NCI-H2107 treated with DMSO at 0.1 percent for 48 hours (cell line): ENCODE measurements at regions not wholly inside any gene's neighbourhood (a gene's known extent, or its start where the extent isn't known, plus 50 kb on each side); places are given as distances from the start of the nearest gene placed in this dataset.

Experiments
- DNase-seq: peaks from one replicate; lab custom pipeline; 2025; ENCODE audit not compliant: unreplicated experiment; lab: John Stamatoyannopoulos, UW

DNA sequence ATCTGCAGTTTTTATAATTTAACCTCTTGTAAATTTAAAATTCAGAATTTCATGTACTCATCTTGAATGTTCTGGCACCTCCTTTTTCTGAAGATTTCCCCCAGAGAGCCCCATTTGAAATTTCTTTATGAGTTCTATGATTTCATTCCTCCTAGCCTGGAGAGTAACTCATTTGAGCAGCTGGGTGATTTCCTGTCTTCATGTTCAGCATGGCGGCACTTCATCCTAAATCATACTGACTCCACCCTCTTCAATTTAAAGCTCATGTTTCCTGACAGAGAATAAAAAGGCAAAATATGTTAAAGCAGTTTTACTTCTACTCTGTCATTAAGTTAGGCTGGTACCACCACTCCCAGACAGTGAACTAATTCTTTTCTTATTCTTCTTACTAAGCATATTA, 250.9 kb upstream of the POU3F2 start:
- DNase-seq: no peak

DNA sequence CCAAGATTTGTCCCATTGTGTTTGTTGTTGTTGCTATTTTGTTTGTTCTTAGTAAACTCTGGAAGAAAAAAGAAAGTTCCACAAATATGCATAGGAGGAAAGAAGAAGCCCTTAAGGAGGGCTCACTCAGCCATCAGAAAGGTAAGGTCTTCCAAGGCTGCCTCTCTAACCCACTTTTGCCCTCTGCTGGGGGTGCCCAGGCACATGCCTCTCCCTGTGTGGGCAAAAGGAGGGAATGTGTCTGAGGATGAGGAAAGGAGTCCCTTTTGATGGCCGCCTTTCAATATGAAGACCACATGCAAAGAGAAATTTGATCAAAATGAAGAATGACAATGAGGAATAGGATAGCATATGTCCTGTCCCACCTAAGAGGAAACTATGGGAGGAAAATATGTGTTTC, 248.2 kb upstream of the POU3F2 start:
- DNase-seq: no peak

DNA sequence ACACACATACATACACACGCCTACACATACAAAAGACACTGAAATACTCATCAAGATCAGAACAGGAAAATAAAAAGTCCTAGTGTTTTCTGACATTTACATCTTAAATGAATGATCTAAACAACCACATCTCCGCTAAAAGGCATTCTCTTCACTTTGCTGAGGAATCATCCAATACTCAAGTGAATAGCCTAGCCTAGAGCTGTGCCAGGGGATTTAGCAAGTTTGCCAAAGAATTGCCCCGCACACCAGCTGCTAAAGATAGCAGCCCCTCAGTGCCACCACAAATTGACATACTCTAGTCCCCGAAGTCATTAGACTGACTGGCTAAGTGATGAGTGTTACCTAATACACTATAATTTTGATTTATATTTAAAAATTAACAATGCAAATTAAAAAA, 246.8 kb upstream of the POU3F2 start:
- DNase-seq: no peak

DNA sequence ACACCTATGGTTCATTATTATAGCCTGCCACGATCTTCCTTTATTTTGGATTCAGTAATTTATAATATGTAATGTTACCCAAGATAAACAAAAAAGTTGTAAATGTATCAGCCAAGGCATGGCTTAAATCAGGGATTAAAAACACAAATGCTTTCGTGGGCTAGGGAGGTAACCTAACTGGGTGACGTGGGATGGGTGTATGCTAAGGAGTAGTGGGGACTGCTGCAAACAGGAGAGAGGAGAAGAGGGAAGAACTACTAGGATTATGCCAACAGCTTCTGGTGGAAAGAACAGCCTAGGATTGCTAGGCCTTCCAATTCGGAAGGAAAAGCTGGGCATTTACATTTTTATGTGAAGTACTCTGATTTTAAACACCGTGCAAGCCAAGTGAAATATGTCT, 244.8 kb upstream of the POU3F2 start:
- no peak for DNase-seq

DNA sequence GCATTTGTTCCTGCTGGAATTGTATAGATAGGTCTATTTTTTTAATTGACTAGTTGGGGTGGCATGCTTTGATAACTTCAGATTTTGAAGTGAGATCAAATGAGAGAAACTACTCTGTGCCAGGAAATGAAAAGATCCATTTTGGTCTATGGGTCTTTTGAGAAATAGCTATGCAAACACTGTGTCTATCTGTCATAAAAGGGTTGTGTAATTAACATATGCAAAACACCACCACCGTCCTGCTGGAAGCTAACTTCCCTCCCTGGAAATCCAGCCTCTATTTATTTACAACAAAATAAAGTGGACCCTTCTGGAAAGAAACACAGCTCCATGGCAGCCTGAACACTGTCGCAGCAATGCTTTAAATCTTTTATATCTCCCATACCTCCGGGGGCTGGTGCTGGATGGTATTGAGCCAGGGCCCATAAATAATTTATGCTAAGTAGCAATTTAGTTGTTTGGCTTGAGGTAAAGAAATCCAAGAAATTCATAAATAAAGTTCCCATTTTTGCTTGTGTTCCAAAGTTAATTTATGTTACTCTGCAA, 244.2 kb upstream of the POU3F2 start:
- DNase-seq: no peak

DNA sequence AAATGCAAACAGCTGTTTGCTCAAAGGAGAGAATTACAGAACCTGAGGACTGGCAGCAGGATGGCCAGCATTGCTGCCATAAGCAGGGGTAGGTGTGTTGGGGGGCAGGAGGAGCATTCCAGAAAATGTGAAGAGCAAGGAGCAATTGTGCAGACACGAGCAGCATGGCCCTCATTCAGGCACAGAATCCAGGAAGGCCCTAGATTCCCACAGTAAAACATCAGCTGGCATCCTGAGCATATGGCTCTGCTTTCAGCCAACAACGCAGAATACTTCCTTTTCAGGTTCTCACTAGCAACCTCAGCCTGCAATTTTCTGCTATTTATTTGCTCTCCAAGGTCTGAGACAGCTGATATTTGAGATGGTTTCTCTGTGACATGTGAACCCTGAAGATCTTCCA, 243.4 kb upstream of the POU3F2 start:
- DNase-seq: peak; percentile 41

DNA sequence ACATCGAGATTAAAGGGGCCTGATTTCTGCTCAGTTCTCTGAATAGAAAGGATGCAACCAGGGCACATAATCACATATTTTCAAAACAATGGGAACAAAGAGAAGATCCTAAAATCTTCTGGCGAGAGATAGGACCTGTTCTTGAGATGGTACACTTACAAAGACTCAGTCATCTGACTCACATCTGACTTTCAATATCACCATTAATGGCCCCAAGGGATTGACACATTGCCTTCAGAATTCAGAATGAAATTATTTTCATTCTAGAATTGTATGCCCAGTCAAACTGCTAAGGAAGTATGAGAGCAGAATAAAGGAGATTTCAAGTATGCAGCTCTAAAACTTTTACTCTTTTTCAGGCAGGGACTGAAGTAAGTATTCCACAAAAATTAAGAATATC, 240.7 kb upstream of the POU3F2 start:
- no peak for DNase-seq

DNA sequence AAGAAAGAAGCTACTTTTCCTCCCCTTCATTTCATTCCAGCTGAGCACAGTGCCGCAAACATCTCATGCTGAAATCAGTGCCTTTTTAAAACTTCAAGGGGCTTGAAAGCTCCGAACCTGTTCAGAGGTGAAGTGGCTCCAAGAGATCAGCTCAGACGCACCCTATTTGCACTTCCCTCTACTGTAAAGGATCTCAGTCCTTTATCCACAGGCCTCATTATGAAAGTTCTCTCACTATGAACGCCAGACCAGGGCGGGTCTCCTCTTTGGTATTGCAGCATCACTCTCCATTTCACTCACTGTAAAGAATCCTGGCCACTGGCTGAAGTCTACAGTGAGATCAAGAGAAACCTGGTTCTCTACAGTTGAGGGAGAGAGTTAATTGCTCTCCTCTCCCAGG, 232.7 kb upstream of the POU3F2 start:
- no peak for DNase-seq

DNA sequence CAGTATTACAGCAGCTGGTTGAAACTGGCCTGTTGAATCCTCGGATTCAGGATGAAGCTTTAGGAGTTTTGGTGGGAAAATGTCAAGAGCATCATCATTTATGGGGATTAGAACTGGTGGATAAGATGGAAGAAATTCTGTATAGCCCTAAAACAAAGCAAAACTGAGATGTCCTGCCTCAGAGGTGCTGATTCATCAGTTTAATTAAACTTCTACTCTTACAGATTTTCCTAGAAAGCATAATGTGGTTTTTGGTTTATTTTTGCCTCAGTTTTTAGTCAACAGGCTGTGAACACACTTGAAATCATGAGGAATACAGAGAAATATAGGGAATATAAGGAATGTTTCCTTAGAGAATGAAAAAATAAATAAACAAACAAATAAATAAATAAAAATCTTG, 228.7 kb upstream of the POU3F2 start:
- DNase-seq: no peak

DNA sequence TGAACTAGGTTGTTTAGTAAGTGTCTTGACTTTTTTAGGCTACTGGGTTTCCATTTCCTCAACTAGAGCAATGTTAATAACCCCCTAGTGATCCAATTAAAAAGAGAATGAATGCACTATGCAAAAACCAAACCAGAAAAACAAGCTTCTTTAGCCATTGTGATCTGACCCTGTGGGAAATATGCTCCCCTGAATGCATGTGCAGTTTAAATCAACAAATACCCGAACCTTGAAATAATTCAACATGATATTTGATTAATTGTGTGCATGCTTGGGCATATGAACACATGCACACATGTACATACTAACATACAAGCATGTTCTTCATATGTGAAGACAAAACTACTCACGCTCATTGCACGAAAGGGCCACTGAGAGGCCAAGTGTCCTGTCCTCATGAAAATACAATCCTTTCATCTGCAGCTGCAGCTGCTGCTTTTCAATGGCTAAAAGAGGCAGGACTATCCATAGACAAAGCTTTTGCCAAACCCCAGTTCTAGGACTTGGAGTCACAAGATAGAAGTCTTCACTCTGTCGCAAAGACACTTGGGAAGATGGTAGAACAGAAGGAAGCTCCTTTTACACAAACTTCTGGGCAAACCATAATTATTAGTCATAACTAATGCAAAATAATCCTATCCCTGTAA, 207.1 kb upstream of the POU3F2 start:
- DNase-seq: no peak

DNA sequence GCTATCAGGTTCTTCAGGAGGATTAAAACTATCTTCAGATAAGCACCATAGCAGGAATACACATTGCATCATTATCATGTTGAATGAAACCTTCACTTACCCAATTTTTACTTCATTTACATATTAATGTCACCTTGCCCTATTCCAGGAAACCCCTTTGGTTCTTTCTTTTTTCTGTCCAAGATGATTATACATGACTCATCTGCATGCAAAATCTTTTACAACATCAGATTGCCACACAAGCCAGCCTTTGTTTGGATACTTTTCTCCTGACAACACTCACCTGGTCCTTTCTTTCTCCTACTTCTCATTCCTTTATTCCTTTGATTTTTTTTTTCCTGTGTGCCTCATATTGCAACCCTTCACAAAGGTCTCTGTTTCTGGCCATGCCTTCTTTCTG, 200.5 kb upstream of the POU3F2 start:
- DNase-seq: peak; percentile 15

DNA sequence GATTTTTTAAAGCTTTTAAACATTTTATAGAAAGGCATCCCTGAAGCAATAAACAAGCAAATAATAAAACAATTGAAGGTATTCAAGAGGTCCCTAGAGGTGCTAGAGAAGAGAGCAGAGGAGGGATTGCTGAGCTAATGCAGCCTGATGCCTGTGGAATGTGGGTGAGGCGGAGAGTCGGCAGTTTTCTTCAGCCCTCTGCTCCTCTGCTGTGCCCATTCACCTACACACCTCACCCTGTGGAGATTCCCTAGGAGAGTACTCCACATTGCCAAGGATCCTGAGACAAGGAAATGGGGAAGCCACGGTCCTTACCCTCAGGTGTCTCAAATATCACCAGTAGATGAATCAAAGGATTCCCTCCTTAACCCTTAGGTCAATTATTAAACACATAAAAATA, 199.8 kb upstream of the POU3F2 start:
- DNase-seq: no peak

DNA sequence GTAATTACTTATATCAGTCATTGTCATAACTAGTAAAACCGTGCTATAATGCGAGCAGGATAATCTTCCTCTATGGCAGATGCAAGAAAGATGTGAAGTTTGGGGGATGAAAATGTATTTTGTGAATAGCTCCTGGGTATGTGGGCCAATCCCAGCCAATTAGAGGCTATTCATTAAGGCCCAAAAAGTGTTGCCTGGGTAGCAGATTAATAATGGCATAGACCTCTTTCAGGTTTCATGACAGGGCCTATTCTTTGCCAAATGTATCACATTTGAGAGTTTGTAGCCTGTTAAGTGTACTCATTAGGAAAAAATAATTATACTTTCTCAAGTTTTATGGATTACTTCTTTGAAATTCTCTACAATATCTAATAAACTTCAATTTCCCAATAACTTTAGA, 199.2 kb upstream of the POU3F2 start:
- DNase-seq: no peak

DNA sequence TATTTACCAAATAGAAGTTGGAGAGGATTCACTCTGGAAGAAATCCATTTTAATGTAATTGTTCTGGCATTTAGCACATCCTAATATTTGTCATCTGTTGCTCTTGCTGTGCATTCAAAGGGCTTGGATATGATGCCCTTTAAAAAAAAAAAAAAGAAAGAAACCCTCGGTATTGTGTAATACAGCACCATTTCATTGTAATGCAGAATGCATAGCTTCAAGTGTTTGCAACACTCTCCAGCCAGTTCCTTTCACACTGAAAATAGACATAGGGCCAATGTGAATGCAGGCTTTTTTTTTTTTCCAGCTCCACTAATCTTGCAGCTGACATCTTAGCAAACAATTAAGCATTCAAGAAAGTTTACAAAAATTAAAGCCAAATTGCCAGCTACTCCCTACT, 197.4 kb upstream of the POU3F2 start:
- DNase-seq: peak; percentile 63

DNA sequence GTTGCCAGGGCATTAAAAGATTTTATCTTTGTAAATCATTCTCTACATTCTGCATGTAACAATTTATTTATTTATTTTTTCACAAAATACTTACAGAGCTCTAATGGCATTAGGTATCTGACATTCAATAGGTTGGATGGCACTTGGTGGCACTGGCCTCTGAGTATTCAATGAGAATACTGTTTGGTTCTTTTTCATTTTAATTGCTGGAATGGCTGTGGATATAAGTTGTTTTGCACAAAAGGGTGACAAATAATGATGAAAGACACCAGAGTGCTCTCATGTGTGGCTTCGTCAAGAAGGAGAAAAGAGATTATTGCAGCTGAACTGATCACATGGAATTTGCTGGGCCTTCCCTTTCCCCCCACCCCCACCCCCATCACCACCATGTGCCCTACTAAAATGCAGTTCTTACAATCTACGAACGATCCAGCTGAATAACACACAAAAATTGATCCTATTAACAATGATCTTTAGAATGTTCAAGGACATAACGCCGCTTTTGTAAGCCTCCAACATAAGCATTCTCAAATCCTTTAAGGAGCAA, 195.2 kb upstream of the POU3F2 start:
- DNase-seq: no peak

DNA sequence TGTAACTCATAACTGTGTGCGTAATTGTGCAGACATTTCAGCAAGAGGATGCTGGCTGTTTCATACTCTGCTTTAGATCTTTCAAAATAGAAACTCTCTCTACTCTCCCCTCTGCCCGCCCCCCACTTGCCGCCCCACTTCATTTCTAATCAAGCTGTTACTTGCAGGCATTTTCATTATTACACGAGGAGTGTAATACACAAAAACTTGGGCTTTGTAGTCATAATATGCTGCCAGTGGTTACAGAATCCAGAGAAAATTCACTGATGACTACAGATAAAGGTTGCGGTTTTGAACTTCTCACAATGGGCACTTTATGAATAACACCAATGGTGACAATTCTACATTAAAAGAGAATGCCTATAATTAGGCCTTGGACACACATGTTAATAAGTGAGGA, 194.0 kb upstream of the POU3F2 start:
- no peak for DNase-seq

DNA sequence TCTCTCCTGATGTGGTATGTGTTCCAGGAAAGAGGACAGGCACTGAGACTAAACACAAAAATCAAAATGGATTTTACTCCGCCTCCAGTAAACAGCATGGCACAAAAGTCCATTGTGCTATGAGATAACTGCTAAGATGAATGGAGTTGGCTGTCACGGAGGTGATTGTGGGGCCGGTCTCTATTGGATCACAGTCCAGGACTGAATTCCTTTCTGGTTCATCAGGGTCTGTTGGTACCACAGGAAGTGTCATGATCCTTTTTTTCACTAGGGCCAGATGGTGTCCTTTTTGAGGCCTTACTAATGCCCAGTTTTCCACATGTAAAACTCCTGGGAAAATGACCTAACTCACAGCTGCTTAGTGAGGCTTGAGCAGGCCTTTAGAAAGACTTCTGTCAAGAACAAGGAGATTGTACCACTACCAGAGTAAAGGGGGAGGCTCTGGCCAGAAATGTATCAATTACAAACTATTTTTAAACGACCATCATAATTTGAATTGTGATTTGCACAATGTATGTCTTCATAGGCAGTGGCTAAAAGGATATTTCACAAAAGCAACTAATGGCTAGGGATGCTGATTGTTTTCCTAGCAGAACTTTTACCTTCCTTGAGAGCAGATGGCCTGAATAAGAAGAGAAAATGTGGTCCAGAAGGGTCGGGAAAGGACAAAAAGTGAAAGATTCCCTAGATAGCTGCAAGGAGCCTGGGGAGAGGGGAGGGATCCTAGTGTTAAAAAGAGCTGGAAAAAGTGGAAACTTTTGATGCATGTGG, 192.2 kb upstream of the POU3F2 start:
- DNase-seq: no peak

DNA sequence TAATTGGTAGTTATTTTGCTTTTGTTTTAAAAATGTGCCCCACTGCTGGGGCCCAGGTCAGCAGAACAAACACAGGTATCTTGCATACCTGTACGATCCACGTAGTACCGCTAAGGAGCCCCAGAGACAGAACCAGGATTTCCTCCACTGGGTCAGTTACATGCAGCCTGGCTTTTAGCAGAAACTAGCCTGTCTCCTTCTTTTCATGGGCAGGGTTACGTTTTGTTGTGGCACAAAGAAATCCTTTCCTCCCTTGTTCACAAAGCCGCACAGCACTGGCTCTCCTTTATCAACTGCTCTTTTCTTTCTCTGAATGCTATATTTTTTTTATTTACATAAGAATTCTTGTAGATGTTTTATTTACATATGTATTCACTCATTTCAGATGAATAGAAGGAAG, 190.3 kb upstream of the POU3F2 start:
- DNase-seq: no peak

DNA sequence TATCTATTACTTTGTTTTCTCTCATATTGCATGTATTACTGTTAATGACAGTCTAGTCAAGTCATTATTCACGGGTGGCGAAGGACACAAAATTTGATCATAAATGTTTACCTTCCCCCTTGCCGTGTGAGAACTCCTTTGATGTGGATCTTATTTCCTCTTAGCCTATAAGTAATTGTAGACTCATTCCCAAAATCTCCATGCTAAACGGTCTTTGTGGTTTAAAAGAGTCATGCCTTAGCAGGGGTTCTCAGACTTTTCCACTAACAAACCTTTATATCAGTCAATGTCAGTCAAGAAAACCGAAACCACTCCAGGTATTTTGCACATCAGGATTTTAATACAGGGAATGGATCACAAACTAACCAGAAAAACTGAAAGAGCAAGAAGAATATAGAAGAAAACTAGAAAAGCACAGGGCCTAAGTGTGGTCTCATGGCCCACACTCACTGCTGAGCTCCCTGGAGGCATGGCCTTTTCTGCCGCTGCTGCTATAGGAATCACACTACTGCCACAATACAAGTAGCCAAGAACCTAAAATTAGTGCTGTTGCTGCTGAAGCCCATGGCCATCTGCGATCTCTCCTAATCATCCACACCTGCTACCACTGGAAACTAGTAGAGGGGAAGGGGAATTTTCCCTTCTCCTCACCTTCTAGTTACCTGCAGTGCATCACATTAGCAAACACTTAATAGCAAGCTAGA, 186.0 kb upstream of the POU3F2 start:
- peak; percentile 84 for DNase-seq

DNA sequence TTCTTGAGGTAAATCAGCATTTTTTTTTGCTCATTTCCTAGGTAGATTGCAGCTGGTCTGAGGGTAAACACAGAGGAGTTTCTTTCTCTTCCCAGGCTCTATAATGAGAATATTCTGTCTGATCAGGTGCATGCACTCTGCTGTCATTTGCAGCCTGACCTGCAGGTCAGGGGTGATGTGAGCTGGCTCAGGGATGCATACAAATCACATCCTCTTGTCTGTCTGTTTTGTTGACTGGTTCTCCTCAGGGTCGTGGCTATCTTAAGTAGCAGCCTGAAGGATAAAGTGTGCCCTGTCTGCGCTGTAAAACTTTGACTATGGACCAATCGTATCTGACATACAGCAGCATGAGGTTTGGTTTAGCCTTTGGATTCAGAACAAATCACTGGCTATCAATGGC, 183.4 kb upstream of the POU3F2 start:
- DNase-seq: no peak

DNA sequence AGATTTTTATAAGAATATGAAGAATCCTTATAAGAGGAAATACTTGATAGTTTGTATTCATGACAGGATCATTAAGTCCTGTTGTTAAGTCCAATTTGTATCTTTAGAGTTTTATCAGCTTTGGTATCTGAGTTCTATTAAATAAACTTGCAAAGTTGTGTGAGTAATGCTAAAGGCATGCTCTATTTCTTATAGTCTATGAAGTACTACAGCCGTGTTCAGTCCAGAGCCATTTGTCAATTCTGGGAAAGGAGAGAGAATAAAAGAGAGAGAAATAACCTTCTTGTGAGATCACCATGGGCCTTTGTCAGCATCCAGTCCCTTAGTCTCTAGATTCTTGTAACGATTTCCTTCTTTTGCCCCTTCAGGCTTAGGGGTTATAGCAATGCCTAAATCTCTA, 181.2 kb upstream of the POU3F2 start:
- DNase-seq: no peak

DNA sequence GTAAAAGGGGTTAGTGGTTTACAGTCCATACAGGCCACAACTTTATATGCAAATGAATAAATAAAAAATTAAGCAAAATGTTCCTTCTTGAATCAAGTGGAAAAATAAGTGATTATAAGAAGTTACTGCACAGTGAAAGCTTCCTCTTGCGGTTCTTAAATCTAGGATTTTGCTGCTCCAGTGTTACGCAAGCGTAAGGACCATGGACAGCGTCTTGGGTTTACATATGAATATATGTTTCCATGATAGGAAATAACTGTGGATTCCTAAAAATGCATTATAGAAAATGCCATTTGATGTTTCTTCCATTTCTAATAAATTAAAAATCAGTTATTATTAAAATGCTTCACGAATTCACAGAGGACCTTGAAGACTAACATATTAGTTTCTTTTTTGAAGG, 176.6 kb upstream of the POU3F2 start:
- no peak for DNase-seq
